ENCODE measurements at regions not wholly inside any gene's neighbourhood (a gene's known extent, or its start where the extent isn't known, plus 50 kb on each side); places are given as distances from the start of the nearest gene placed in this dataset.
"Not testable (repeated sequence)": the region's sequence is repeated elsewhere in the genome, so short reads cannot be mapped to it uniquely, and the experiment has no call there.

GRCh38 chr3:174356596-174356995 lies 502.5 kb upstream of the NAALADL2 start:
- no peaks in the 10 kb centered on the region for H3K9me3 ChIP-seq
- TF ChIP-seq, protein P1, sequence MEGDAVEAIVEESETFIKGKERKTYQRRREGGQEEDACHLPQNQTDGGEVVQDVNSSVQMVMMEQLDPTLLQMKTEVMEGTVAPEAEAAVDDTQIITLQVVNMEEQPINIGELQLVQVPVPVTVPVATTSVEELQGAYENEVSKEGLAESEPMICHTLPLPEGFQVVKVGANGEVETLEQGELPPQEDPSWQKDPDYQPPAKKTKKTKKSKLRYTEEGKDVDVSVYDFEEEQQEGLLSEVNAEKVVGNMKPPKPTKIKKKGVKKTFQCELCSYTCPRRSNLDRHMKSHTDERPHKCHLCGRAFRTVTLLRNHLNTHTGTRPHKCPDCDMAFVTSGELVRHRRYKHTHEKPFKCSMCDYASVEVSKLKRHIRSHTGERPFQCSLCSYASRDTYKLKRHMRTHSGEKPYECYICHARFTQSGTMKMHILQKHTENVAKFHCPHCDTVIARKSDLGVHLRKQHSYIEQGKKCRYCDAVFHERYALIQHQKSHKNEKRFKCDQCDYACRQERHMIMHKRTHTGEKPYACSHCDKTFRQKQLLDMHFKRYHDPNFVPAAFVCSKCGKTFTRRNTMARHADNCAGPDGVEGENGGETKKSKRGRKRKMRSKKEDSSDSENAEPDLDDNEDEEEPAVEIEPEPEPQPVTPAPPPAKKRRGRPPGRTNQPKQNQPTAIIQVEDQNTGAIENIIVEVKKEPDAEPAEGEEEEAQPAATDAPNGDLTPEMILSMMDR (IDR thresholded peaks at IDR 0.05): no peak

DNA sequence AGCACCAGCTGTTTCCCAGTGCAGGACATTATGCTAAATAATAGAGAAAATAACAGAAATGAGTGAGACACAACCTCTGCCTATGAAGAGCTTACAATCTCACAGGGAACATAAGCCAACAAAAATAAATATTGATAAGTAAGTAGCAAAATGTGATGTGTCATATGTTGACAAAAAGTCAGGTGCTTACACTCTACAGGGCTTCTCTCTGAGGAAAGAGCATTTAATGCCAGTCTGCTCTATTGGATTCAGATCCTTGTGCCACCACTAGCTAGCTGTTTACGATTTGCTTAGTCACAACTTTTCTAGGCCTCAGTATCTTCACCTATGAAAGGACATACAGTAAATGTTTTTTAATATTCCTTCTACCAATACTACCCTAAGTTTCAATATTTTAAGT lies 500.9 kb upstream of the NAALADL2 start:
- no peak for DNase-seq (ENCODE audit: low spot score)
- H3K9me3 ChIP-seq: no peaks in the 10 kb centered on the region
- no peaks in the 10 kb centered on the region for H3K27me3 ChIP-seq (replicated peaks; ENCODE audit: insufficient read depth)
- TF ChIP-seq, protein P1 (IDR thresholded peaks at IDR 0.05): no peak
- no peaks in the 10 kb centered on the region for H3K4me1 ChIP-seq (ENCODE audit: control insufficient read depth in 1 of 2, low read depth in 2 of 2)
- no peak overlapping the region for H3K27ac ChIP-seq
- no peak overlapping the region for H3K4me3 ChIP-seq
- ATAC-seq (ENCODE audit: insufficient number of reproducible peaks, low FRiP score, low read depth): no peak
- no peaks in the 10 kb centered on the region for H3K36me3 ChIP-seq

More at GRCh38 chr3:174356596-174356995, 502.5 kb upstream of the NAALADL2 start:
- no peak overlapping the region for H3K4me3 ChIP-seq
- no peaks in the 10 kb centered on the region for H3K4me1 ChIP-seq (ENCODE audit: control insufficient read depth in 1 of 2, low read depth in 2 of 2)
- H3K27me3 ChIP-seq (replicated peaks; ENCODE audit: insufficient read depth): no peaks in the 10 kb centered on the region
- ATAC-seq (ENCODE audit: insufficient number of reproducible peaks, low FRiP score, low read depth) (no peak), DNase-seq (ENCODE audit: low spot score) (no peak)
- H3K27ac ChIP-seq: no peak overlapping the region
- no peaks in the 10 kb centered on the region for H3K36me3 ChIP-seq

DNA sequence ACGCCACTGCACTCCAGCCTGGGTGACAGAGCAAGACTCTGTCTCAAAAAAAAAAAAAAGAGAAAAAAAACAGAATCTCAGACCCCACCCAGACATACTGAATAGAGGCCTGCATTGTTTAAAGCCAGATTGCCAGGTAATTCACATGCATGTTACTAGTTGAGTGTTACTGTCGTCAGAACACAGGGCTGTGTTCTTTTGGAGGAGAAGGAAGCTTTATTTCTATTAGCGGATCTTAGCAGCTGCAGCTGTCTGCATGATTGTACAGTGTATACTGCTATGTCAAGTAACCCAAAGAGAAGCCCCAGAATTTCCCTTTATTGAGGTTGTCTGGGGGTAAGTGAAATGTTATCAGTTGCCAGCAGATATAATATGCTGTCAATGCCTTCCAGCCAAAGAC lies 496.6 kb upstream of the NAALADL2 start:
- Histone ChIP-seq H3K27ac (no peak overlapping the region), H3K4me1 (ENCODE audit: control insufficient read depth in 1 of 2, low read depth in 2 of 2) (no peaks in the 10 kb centered on the region), H3K36me3 (no peaks in the 10 kb centered on the region), H3K27me3 (replicated peaks; ENCODE audit: insufficient read depth) (no peaks in the 10 kb centered on the region), H3K9me3 (no peaks in the 10 kb centered on the region), H3K4me3 (no peak overlapping the region)
- ATAC-seq (ENCODE audit: insufficient number of reproducible peaks, low FRiP score, low read depth) (no peak), DNase-seq (ENCODE audit: low spot score) (no peak)
- TF ChIP-seq, protein P1 (IDR thresholded peaks at IDR 0.05): no peak

- H3K27ac ChIP-seq: no peak overlapping the region
- no peak for DNase-seq (ENCODE audit: low spot score)
- no peak overlapping the region for H3K4me3 ChIP-seq
- H3K36me3 ChIP-seq: no peaks in the 10 kb centered on the region
- ATAC-seq (ENCODE audit: insufficient number of reproducible peaks, low FRiP score, low read depth): no peak
- TF ChIP-seq, protein P1 (IDR thresholded peaks at IDR 0.05): no peak
- H3K27me3 ChIP-seq (replicated peaks; ENCODE audit: insufficient read depth): no peaks in the 10 kb centered on the region
- no peaks in the 10 kb centered on the region for H3K4me1 ChIP-seq (ENCODE audit: control insufficient read depth in 1 of 2, low read depth in 2 of 2)
- H3K9me3 ChIP-seq: no peaks in the 10 kb centered on the region
Measured at GRCh38 chr3:174363256-174363655, 495.9 kb upstream of the NAALADL2 start.

- DNase-seq (ENCODE audit: low spot score): no peak
- no peak for ATAC-seq (ENCODE audit: insufficient number of reproducible peaks, low FRiP score, low read depth)
- no peaks in the 10 kb centered on the region for H3K36me3 ChIP-seq
- H3K27ac ChIP-seq: no peak overlapping the region
- no peaks in the 10 kb centered on the region for H3K27me3 ChIP-seq (replicated peaks; ENCODE audit: insufficient read depth)
- H3K4me3 ChIP-seq: no peak overlapping the region
- TF ChIP-seq, protein P1 (IDR thresholded peaks at IDR 0.05): no peak
- no peaks in the 10 kb centered on the region for H3K4me1 ChIP-seq (ENCODE audit: control insufficient read depth in 1 of 2, low read depth in 2 of 2)
- no peaks in the 10 kb centered on the region for H3K9me3 ChIP-seq
Measured at GRCh38 chr3:174365796-174366195, 493.3 kb upstream of the NAALADL2 start.

GRCh38 chr3:174366904-174367303 lies 492.2 kb upstream of the NAALADL2 start:
- not testable (repeated sequence) for H3K4me1 ChIP-seq (ENCODE audit: control insufficient read depth in 1 of 2, low read depth in 2 of 2); H3K27me3 ChIP-seq (replicated peaks; ENCODE audit: insufficient read depth); H3K9me3 ChIP-seq; H3K36me3 ChIP-seq; H3K27ac ChIP-seq; H3K4me3 ChIP-seq; DNase-seq (ENCODE audit: low spot score); ATAC-seq (ENCODE audit: insufficient number of reproducible peaks, low FRiP score, low read depth)

Data from thoracic aorta (tissue), 2 donors.